Kidney (tissue), 13 donors: ENCODE measurements at regions not wholly inside any gene's neighbourhood (a gene's known extent, or its start where the extent isn't known, plus 50 kb on each side); places are given as distances from the start of the nearest gene placed in this dataset.

ENCODE experiments used
- DNase-seq, 5 donors: peaks; one replicate each; pipeline ENCODE4 v3.0.0-alpha.2; 2013 to 2020
- FAIRE-seq: peaks from 2 replicates; lab custom pipeline; 2012; peaks lifted over from hg19 to GRCh38; lab: Jason Lieb, UNC
- H3K27ac ChIP-seq, 2 donors: one replicate each; pipeline ENCODE4 v1.7.0; 2013; ENCODE audit warnings: low read depth in 2 of 2, low read length in 2 of 2, inconsistent platforms in 1 of 2
- H3K27me3 ChIP-seq: one replicate; pipeline ENCODE4 v1.7.1; 2013; ENCODE audit warnings: low read length, inconsistent platforms; ENCODE audit not compliant: control insufficient read depth, insufficient read depth
- H3K36me3 ChIP-seq, 3 donors: one replicate each; pipeline versions ENCODE4 v1.7.0 to v1.7.1; 2013; ENCODE audit warnings: low read length in 3 of 3, control low read depth in 1 of 3, inconsistent platforms in 1 of 3; ENCODE audit not compliant: insufficient read depth in 3 of 3, control insufficient read depth in 2 of 3
- H3K4me1 ChIP-seq, 3 donors: one replicate each; pipeline versions ENCODE4 v1.7.0 to v1.7.1; 2013; ENCODE audit warnings: low read length in 3 of 3, inconsistent platforms in 1 of 3, low read depth in 1 of 3; ENCODE audit not compliant: control insufficient read depth in 2 of 3, insufficient read depth in 2 of 3
- H3K4me3 ChIP-seq, 3 donors: one replicate each; pipeline versions ENCODE4 v1.7.0 to v1.8.1; 2013; ENCODE audit warnings: low read length in 3 of 3, control low read depth in 1 of 3, inconsistent platforms in 1 of 3
- H3K9ac ChIP-seq, 3 donors: one replicate each; pipeline versions ENCODE4 v1.7.0 to v1.7.1; 2013; ENCODE audit warnings: low read length in 3 of 3, control low read depth in 1 of 3, inconsistent platforms in 1 of 3
- H3K9me3 ChIP-seq, 3 donors: one replicate each; pipeline versions ENCODE4 v1.7.0 to v1.7.1; 2013; ENCODE audit warnings: low read length in 3 of 3, control low read depth in 1 of 3, inconsistent platforms in 1 of 3; ENCODE audit not compliant: control insufficient read depth in 2 of 3, insufficient read depth in 1 of 3
- intact Hi-C: fragments of 100-400 bp; cut with DNase I; formaldehyde crosslinking; loops from one replicate; pipeline ENCODE4 v1.11.1; 2022
- TF ChIP-seq, protein P1 (sequence below): IDR thresholded peaks from 3 replicates; pipeline ENCODE4 v1.5.1; 2012; ENCODE audit warnings: mild to moderate bottlenecking, moderate library complexity, borderline replicate concordance; ENCODE audit not compliant: insufficient read depth; ENCODE audit errors: extremely low read depth
- donor health status: control.
- donor health status: control.
- donor health status: control.
- donor health status: control.
- donor health status: control.
- donor health status: DM: yes; HTN: yes; CAD: no.
- donor health status: Normal renal cell carcinoma (clear cell type).

DNA sequence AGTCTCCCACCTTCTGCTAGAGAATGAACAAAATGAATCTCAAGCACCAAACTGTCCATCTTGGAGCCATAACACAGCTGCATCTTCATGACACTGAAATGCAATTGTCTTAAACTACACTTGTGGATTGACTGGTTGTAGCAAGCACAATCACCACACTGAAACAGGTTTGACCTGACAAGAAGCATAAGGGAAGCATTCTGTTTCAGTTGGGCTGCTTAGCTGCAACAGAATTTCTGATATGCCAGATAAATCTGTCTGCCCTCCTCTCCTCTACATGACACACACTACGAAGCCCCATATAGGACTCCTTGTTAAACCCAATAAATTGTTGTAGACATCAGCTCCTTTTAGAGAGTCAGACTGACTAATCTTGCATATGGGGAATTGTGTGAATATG, 101.8 kb upstream of the NPY2R start:
- Histone ChIP-seq H3K9ac (no peak overlapping the region), H3K27me3 (no peaks in the 10 kb centered on the region), H3K4me3 (peak overlapping the region in 1 of 3 donors; percentile 2), H3K27ac (no peak overlapping the region), H3K9me3 (no peaks in the 10 kb centered on the region), H3K36me3 (no peaks in the 10 kb centered on the region), H3K4me1 (no peaks in the 10 kb centered on the region)
- no peak for FAIRE-seq
- DNase-seq, result no peak
- TF ChIP-seq, protein P1, sequence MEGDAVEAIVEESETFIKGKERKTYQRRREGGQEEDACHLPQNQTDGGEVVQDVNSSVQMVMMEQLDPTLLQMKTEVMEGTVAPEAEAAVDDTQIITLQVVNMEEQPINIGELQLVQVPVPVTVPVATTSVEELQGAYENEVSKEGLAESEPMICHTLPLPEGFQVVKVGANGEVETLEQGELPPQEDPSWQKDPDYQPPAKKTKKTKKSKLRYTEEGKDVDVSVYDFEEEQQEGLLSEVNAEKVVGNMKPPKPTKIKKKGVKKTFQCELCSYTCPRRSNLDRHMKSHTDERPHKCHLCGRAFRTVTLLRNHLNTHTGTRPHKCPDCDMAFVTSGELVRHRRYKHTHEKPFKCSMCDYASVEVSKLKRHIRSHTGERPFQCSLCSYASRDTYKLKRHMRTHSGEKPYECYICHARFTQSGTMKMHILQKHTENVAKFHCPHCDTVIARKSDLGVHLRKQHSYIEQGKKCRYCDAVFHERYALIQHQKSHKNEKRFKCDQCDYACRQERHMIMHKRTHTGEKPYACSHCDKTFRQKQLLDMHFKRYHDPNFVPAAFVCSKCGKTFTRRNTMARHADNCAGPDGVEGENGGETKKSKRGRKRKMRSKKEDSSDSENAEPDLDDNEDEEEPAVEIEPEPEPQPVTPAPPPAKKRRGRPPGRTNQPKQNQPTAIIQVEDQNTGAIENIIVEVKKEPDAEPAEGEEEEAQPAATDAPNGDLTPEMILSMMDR, result no peak
- intact Hi-C loops, result no loop called here

- no peak for FAIRE-seq
- TF ChIP-seq, protein P1, result no peak
- H3K4me3 ChIP-seq, result peak overlapping the region in 1 of 3 donors; percentile 2
- no peak for DNase-seq
- H3K9ac ChIP-seq, result no peak overlapping the region
- H3K27ac ChIP-seq, result no peak overlapping the region
- intact Hi-C loops, result no loop called here
- no peaks in the 10 kb centered on the region for H3K36me3 ChIP-seq
- no peaks in the 10 kb centered on the region for H3K9me3 ChIP-seq
- H3K27me3 ChIP-seq, result no peaks in the 10 kb centered on the region
- H3K4me1 ChIP-seq, result no peaks in the 10 kb centered on the region
Measured at GRCh38 chr4:155107059-155107458, 101.4 kb upstream of the NPY2R start.

DNA sequence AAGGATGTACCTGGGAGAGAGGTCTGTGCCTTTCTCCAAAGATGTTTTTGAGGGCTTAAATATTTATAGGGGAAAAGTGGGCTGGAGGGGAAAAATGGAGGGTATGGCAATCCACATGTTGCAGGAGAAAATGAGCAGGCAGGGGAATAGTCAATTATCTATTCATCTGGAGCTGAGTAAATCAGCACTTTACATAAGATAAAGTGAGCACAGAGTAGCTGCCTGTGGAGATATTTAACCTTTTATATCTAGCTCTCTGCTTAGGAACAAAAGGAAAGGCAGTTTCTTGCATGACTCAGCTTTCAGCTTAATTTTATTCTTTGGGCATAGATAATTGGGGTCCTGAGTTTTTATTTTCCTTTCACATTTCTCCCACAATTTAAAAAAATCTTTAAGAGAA, 93.6 kb upstream of the NPY2R start:
- no peak overlapping the region for H3K4me3 ChIP-seq
- DNase-seq (no peak), FAIRE-seq (no peak)
- H3K27me3 ChIP-seq, result no peaks in the 10 kb centered on the region
- no peaks in the 10 kb centered on the region for H3K36me3 ChIP-seq
- no peaks in the 10 kb centered on the region for H3K4me1 ChIP-seq
- no peak overlapping the region for H3K9ac ChIP-seq
- H3K9me3 ChIP-seq, result no peaks in the 10 kb centered on the region
- intact Hi-C loops, result no loop called here
- TF ChIP-seq, protein P1, result no peak
- no peak overlapping the region for H3K27ac ChIP-seq

GRCh38 chr4:155119006-155119405, 89.4 kb upstream of the NPY2R start:
- DNase-seq (no peak), FAIRE-seq (no peak)
- no peak overlapping the region for H3K4me3 ChIP-seq
- TF ChIP-seq, protein P1, result no peak
- H3K27ac ChIP-seq, result no peak overlapping the region
- no peaks in the 10 kb centered on the region for H3K36me3 ChIP-seq
- no peaks in the 10 kb centered on the region for H3K9me3 ChIP-seq
- intact Hi-C loops, result no loop called here
- no peaks in the 10 kb centered on the region for H3K27me3 ChIP-seq
- no peaks in the 10 kb centered on the region for H3K4me1 ChIP-seq
- H3K9ac ChIP-seq, result no peak overlapping the region
